ENCODE measurements at regions not wholly inside any gene's neighbourhood (a gene's known extent, or its start where the extent isn't known, plus 50 kb on each side); places are given as distances from the start of the nearest gene placed in this dataset.
"Not testable (repeated sequence)": the region's sequence is repeated elsewhere in the genome, so short reads cannot be mapped to it uniquely, and the experiment has no call there.

DNA sequence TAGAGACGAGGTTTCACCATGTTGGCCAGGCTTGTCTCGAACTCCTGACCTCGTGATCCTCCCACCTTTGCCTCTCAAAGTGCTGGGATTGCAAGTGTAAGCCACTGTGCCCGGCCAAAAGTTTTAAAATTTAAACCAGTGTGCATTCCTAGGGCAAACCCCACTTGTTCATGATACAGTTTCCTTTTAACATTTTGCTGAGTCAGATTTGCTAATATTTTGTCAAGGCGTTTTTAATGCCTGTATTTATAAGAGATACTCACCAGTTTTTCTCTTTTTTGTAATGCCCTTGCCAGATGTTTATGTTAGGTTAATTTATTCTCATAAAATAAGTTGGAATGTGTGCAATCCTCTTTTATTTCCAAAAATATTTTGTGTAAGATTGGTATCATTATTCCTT is 927.4 kb downstream of the DNAJB9 start:
- no peak for DNase-seq

GRCh38 chr7:109498131-109498530 is 928.5 kb downstream of the DNAJB9 start:
- no peak for DNase-seq

- DNase-seq = no peak
Measured at GRCh38 chr7:109503421-109503820, 933.7 kb downstream of the DNAJB9 start.

DNA sequence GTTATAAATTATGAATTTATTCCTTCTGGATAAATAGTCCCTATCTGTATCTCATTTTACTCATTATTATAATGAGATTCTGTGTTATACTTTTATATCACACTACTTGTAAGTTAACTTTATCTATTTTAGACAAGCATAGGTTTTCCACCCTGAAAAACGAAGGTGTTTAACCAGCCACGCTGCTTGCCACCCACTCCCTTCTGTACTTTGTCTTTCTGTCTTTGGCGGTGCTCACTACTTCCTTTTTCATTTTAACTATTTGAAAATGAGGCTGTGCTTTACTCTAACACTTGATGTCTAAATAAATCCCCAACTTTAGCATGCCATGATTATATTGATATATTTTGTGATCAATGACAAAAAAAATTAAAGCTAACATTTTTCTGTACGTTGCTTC is 952.9 kb downstream of the DNAJB9 start:
- DNase-seq = no peak

GRCh38 chr7:109527833-109528232 is 958.2 kb downstream of the DNAJB9 start:
- no peak for DNase-seq

GRCh38 chr7:109529712-109530111 is 960.0 kb downstream of the DNAJB9 start:
- DNase-seq = no peak

DNA sequence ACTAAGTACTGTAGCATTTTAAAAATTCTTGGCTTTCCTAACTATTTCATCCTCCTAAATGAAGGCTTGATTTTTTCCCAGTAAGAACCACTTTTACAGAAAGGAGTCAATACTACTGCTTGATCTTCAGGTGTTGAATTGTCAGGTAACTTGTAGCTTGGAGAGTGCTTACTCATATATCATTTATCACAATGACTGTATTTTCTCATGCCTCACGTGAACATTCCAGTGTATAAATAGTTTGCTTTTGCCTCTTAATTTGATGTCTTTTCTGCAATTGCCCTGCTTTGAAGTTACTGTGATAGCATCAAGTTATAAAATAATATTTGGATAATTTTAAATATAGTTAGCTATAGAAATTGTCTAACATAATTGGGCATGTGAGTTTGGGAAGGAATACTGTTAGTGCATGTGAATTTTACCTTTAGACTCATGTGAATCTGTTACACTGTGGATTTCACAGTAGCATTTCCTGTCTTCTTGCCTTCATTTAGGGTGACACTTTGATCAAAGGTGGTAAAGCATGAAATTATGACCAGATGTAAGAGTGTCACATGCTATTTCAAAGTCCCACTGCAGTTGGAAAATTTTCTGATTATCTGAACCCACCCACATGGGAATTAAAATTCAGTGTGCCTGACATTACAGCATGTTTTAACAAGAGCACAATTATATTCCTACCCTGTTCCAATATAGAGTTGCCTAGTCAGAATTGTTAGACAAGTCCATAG is 962.8 kb downstream of the DNAJB9 start:
- no peak for DNase-seq

- no peak for DNase-seq
Measured at GRCh38 chr7:109545686-109546085, 976.0 kb downstream of the DNAJB9 start.

DNA sequence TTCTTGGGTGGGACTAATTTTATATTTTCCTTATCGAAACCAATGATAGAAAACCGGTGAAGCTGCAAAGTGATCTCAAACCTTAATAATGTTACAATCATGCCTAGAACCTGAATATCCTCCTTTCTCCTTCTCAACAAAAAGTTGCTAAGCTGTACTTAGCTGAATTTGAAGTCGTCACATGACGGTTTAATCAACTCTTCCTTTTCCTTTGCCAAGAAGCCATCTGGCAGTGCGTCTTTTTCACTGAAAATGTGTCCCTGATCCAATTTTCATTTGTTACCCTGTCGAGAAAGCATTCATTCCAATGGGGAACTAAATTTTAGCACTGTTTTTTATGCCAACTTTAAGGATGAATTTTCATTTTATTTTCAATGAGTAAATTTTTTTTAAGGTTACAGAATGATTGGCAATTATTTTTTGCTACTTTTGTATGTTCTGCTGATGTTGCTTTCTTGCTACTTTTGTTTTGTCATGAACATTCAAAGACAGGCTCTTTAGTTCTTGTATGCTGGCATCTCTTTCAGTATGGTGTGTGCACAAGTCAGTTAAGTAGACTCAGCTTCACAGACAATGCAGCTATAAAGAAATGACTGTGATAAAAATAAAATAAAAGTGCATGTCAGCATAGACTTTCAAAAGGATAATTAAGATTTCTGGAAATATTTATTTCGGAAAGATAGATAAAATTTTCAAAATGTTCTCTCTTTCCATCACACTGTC is 980.0 kb downstream of the DNAJB9 start:
- no peak for DNase-seq

GRCh38 chr7:109552017-109552416 is 982.3 kb downstream of the DNAJB9 start:
- DNase-seq = no peak

- no peak for DNase-seq
Measured at GRCh38 chr7:109577265-109577664, 1007.6 kb downstream of the DNAJB9 start.

DNA sequence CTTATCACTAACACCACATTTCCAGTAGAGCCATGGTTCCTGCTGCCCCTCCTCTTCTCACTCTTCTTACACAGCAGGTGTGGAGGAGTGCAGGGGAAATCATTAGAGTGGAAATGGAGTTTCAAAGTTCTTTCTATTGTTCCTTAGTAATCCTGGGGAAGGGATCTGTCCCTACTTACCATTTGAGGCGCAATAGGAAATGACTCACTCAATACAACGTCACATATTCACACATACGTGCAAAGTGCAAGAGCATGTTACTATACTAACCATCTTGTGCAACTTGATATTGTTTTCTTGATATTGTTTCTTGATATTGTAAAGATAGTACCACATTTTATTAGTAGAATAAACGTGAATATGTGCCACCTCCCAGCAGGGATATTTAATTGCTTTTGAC is 1010.2 kb downstream of the DNAJB9 start:
- DNase-seq = no peak

DNA sequence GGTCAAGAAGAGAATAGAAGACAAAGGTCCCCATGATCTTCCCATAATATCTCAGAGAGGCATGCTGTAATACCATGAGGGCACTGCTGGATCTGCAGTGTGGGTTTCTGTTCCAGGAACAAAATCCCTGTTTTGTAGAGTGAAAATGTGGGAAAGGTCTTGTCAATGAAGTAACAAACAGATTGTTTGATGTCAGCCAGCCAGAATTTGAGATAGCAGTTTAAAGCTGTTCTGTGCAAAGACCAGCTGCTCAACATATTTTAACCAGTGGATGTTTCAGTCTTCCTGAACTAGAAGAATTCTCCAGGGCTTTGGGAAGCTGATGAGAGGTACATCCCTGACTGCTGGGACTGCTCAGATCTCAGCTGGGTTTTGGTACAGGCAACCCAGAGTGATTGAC is 1012.5 kb downstream of the DNAJB9 start:
- DNase-seq = no peak

- not testable (repeated sequence) for DNase-seq
Measured at GRCh38 chr7:109596948-109597347, 1027.3 kb downstream of the DNAJB9 start.

DNA sequence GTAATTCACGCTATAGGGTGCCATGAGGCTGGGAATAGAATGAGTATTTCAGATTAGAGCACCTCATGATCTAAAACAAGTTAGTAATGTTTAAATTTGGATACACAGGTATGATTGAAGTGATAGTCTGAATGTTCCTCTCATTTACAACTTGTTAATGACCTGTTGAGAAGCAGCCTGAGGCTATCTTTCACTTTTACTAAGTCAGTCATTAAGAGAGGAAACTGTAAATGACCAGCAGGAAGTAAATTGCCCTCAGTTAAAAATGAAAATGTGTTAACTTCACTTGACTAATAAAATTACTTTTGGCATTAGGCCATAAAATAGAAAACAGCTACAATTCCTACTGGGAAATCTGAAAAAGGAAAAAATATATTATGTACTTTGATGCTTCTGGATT is 1042.0 kb downstream of the DNAJB9 start:
- DNase-seq = no peak

- DNase-seq = no peak
Measured at GRCh38 chr7:109616551-109617069, 1046.9 kb downstream of the DNAJB9 start.

- DNase-seq = no peak
Measured at GRCh38 chr7:109622320-109622719, 1052.6 kb downstream of the DNAJB9 start.

DNA sequence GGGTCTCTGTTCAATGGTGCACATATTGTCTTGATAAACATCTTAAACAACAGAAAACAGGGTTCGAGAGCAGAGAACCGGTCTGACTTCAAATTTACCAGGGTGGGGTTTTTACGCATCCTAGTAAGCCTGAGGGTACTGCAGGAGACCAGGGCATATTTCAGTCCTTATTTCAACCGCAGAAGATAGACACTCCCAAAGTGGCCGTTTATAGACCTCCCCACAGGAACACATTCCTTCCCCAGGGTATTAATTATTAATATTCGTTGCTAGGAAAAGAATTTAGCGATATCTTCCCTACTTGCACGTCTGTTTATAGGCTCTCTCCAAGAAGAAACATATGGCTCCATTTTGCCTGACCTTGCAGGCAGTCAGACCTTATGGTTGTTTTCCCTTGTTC is 1063.2 kb downstream of the DNAJB9 start:
- not testable (repeated sequence) for DNase-seq

GRCh38 chr7:109635374-109635773 is 1065.7 kb downstream of the DNAJB9 start:
- DNase-seq = no peak

GRCh38 chr7:109637428-109637990 is 1067.8 kb downstream of the DNAJB9 start:
- DNase-seq = no peak

DNA sequence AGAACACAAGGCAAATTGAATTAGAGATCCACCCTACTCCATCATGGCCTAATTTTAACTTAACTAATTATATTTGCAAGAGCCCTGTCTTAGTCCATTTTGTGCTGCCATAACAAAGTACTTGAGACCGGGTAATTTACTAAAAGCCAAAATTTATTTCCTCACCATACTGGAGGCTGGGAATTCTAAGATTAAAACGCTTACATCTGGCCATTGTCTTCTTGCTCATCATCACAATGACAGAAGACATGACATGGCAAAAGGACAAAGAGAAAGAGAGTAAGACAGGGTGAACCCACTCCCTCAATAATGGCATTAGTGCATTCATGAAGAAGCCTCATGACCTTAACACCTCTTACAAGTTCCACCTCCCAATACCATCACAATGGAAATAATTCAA is 1068.6 kb downstream of the DNAJB9 start:
- DNase-seq = no peak

- no peak for DNase-seq
Measured at GRCh38 chr7:109639561-109639960, 1069.9 kb downstream of the DNAJB9 start.

- no peak for DNase-seq
Measured at GRCh38 chr7:109641445-109641844, 1071.8 kb downstream of the DNAJB9 start.

DNA sequence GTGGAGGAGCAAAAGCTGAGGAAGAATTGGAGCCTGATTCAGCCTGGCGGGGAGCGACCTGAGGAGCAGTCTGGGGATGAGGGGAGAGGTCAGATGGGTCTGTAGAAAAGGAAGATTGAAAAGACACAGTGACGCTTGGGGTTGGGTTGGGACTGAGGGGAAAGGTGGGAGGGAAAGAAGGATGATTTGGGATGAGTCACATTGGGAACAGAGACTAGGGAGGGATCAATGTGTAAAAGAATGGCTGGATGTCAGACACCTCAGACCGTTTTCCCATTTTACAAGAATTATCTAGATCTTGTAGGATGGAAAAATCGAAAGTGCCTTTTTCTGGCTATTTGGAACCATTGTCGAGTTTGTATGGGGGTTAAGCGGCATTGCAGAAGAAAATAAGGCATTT is 1076.5 kb downstream of the DNAJB9 start:
- DNase-seq = no peak

Measured in NCI-H510A treated with DMSO at 0.1 percent for 48 hours (cell line).